ENCODE measurements at regions not wholly inside any gene's neighbourhood (a gene's known extent, or its start where the extent isn't known, plus 50 kb on each side); places are given as distances from the start of the nearest gene placed in this dataset.

GRCh38 chr11:19595840-19596751, 116.5 kb upstream of the NAV2 start:
- DNase-seq (ENCODE audit: low spot score): peak; percentile 41

DNA sequence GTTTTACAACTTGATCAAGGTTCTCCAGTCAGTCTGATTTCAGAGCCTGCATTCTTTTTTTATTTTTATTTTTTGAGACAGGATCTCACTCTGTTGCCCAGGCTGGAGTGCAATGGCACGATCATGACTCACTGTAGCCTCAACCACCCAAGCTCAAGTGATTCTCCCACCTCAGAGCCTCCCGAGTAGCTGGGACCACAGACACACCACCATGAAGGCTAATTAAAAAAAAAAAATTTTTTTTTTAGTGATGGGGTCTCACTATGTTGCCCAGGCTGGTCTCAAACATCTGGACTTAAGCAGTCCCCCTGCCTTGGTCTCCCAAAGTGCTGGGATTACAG, 117.2 kb upstream of the NAV2 start:
- no peak for DNase-seq (ENCODE audit: low spot score)

GRCh38 chr11:19594326-19594725, 118.3 kb upstream of the NAV2 start:
- DNase-seq (ENCODE audit: low spot score): no peak

- no peak for DNase-seq (ENCODE audit: low spot score)
Observed at GRCh38 chr11:19592842-19593241, 119.8 kb upstream of the NAV2 start.

GRCh38 chr11:19589567-19590260, 122.9 kb upstream of the NAV2 start:
- DNase-seq (ENCODE audit: low spot score): no peak

DNA sequence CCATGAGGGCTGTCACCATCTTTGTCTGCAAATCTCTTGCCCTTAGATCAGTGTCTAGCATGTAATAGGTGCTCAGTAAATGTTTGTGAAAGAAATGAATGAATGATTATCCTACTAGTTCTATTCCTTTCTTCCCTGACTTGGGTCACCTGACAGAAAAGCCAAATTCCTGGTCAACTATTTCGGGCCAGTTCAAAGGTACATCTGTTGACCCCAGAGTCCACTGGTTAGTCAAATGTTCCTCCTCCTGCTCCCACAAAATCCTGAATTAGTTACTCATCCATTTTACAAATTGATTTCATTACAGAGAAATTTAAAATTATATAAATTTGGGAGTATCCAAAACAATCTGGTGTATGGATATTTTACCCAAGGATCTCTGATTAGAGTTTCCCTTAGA, 124.7 kb upstream of the NAV2 start:
- DNase-seq (ENCODE audit: low spot score): no peak

GRCh38 chr11:19580646-19581045, 132.0 kb upstream of the NAV2 start:
- DNase-seq (ENCODE audit: low spot score): no peak

- DNase-seq (ENCODE audit: low spot score): no peak
Observed at GRCh38 chr11:19579957-19580356, 132.7 kb upstream of the NAV2 start.

DNA sequence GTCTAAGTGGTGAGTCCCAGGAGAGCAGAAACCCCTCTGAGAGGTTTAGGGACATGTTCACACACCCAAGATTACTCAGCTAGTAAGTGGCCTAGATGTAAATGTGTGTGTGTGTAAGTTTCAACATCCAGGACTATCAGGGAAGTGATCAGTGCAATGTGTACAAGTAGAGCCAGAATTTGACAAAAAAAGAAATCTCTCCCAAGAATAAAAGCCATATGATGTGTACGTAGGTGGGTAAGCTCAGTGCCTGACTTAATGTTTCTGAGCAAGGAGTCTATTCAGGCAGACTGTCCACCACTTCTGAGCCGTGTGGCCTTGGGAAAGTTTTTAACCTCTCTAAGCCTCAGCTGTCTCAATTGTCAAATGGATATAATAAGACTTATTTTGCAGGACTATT, 133.8 kb upstream of the NAV2 start:
- no peak for DNase-seq (ENCODE audit: low spot score)

DNA sequence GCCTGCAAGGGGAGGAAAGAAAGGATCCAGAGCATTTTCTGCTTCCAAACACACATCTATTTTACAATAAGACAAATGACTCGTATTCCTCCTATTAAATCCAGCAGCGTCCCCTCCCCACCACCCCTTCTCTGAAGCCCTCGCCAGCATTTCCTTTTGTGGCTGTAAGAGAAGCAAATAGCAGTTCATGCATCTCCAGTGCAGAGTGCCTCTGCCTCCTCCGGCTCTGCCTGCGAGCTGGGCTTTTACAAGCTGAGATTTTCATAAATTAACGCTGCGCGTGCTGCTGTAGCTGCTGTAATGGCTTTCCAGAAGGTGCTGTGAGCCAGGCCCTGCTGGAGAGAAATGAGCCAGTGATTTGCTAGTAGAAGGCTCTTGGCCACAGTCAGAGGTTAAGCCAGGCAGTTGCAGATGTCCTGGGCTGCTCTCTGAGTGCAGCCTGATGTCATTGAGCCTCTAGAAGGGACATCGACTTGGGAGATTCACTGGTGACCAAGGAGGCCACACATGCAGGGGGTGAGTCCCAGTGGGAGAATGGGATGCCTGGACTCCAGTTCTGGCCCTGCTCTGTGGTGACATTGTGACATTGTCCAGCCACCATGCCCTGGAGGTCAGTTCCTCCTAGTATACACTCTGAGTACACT, 134.5 kb upstream of the NAV2 start:
- peak; percentile 77 for DNase-seq (ENCODE audit: low spot score)

DNA sequence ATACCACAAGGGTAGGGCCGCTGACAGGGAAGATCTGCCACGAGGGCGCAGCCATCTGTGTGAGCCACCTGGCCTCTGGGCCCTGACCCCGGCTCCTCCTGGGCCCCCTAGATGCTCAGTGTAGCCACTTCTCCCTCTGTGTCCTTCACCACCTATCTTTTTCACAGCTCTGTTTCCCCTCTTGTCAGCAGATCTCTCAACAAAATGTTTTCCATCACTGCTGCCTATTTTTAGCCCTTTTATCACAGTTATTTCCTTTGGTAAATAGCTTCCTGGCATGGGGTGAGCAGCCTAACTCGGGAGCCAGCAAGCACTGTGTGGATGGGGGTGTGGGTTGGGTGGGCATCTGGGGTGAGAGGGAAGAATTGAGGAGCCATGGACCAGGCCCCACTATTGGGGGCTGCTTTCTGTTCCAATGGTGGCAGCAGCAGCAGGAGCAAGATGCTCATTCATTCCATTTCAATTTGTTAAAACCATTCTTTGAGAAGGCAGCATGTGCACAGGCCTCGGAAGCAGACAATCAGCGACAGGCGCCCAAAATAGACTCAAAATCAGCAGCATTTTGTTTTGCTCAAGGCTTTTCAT, 135.2 kb upstream of the NAV2 start:
- no peak for DNase-seq (ENCODE audit: low spot score)

DNA sequence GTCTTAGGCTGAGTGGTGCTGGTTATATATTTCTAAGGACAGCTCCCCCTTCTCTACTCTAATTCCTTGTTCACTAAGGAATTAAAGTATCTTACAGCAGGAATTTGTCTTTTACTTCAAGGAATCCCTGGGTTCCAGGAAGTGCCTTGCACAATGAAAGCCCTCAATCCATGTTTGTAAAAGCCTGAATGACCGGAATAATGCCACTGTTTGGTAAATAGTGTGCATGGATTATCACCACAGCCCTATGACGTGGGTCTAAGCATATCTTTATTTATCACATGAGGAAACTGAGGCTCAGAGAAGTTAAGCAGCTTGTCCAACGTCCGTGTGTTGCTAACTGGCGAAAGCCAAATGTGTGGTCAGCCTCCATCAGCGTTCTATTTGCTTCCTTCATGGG, 135.7 kb upstream of the NAV2 start:
- DNase-seq (ENCODE audit: low spot score): no peak

- no peak for DNase-seq (ENCODE audit: low spot score)
Observed at GRCh38 chr11:19576054-19576453, 136.6 kb upstream of the NAV2 start.

DNA sequence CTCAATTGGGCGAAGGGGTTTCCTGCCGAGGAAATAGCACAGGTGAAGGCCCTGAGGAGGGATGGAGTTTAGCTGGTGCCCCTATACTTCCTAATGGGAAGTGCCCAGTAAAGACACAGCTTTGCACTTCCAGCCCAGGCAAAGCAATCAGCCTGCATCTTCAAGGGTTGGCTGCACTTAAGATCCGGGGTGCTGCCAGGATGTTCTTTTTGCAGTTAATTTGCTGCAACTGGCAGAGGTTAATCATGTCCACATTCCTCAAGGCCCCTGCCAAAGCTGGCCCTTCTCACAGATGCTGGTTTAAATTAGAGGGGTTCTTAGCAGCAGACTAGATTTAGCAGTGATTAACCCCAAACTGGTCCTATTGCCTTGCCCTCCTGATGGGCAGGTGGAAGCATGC, 137.7 kb upstream of the NAV2 start:
- DNase-seq (ENCODE audit: low spot score): no peak

GRCh38 chr11:19573666-19574065, 139.0 kb upstream of the NAV2 start:
- DNase-seq (ENCODE audit: low spot score): no peak

DNA sequence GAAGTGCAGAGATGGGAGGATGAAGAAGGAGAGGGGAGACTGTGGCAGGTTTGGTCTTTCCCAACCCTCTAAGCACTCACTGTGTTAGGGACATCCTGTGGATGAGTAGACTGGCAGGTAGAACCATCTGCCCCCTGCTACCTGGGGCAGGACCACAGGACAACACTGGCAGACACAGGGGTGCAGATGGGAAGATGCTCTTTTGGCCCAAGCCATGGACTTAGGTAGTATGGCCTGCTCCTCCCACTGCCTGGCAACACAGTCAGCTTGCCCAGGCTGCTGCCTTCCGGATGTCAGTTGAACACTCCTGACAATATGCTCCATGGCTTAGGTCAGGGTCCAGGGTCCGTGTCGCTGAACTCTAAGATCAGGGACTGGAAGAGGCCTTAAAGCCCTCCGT, 140.7 kb upstream of the NAV2 start:
- no peak for DNase-seq (ENCODE audit: low spot score)

GRCh38 chr11:19570889-19571288, 141.7 kb upstream of the NAV2 start:
- DNase-seq (ENCODE audit: low spot score): no peak

- DNase-seq (ENCODE audit: low spot score): no peak
Observed at GRCh38 chr11:19567996-19568395, 144.6 kb upstream of the NAV2 start.

DNA sequence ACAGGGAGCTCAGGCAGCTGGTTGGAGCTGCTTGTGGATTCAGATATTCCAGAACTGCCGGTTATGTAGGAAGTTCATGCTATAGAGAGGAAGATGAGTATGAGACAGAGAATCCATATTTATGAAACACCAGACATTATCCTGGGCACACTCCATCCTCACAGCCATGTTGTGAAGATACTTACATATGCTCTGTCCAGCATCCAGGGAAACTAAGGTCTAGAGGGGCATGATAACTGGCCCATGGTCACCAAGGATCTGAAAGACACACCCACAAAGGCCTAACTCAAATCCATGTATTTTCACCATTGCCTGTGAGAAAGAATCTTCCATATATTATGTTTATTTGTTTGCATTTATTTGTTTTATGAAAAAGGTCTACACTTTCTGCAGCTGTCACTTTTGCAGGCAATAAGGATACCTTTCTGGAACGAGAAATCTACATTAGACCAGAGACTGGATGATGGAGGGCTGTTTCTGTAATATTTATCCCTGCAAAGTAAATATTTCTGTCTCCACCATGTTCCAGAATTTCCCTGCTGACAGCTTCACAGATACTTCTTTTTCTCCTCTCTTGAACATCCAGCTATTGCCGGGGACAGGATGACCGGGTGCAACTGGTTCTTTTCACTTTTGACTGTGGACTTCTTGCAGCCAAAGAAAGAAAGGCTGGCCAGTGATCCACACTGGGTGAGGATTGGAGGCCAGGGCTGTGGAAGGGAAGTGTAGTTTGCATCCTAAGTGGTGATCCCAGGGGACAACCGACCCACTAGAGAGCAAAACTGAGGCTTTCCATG, 145.9 kb upstream of the NAV2 start:
- no peak for DNase-seq (ENCODE audit: low spot score)

DNA sequence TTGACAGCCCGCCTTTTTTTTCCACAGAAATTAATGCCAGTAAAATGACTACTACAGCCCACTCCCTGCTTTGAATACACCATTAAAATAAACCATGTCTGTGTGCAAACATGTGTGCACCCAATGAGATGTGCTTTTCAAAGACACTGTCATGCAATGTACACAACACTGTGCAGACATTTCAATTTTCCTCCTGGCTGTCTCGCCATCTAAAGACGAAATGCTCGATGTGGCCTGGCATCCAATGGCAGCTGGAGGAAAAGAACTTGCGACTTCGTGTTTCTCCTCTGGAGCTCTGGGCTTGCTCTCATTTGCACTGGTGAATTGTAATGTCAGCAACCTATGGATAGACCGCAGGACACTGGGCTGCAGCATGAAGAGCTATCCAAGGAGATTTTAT, 147.0 kb upstream of the NAV2 start:
- DNase-seq (ENCODE audit: low spot score): no peak

GRCh38 chr11:19562156-19562555, 150.5 kb upstream of the NAV2 start:
- no peak for DNase-seq (ENCODE audit: low spot score)

GRCh38 chr11:19561011-19561410, 151.6 kb upstream of the NAV2 start:
- no peak for DNase-seq (ENCODE audit: low spot score)
